ENCODE measurements at regions not wholly inside any gene's neighbourhood (a gene's known extent, or its start where the extent isn't known, plus 50 kb on each side); places are given as distances from the start of the nearest gene placed in this dataset.

- Histone ChIP-seq H3K4me3 (replicated peaks; ENCODE audit: insufficient read depth, low read length) (no peak overlapping the region), H3K27me3 (ENCODE audit: insufficient read depth, poor library complexity, severe bottlenecking) (no peaks in the 10 kb centered on the region), H3K27ac (replicated peaks) (no peak overlapping the region)
- TF ChIP-seq SPI1 (IDR thresholded peaks at IDR 0.05; ENCODE audit: borderline replicate concordance, low read depth) (no peak), GABPA (IDR thresholded peaks at IDR 0.05; ENCODE audit: low read depth) (no peak), REST (IDR thresholded peaks at IDR 0.05; ENCODE audit: insufficient replicate concordance, low read depth) (no peak), POLR2AphosphoS5 (IDR thresholded peaks at IDR 0.05; ENCODE audit: low read depth) (no peak), CTCF (IDR thresholded peaks at IDR 0.05; ENCODE audit: insufficient read depth, low read length) (no peak)
- no peak for DNase-seq (ENCODE audit: low read depth in 1 of 2, low spot score in 1 of 2)
Observed at GRCh38 chr5:57858905-57859304, 376.3 kb upstream of the ACTBL2 start.

- Histone ChIP-seq H3K27ac (replicated peaks) (no peak overlapping the region), H3K4me3 (replicated peaks; ENCODE audit: insufficient read depth, low read length) (no peak overlapping the region)
- no peak for DNase-seq (ENCODE audit: low read depth in 1 of 2, low spot score in 1 of 2)
Observed at GRCh38 chr5:57857696-57858095, 375.1 kb upstream of the ACTBL2 start.

GRCh38 chr5:57855831-57856230 is 373.2 kb upstream of the ACTBL2 start:
- no peak overlapping the region for H3K27ac ChIP-seq (replicated peaks)
- DNase-seq (ENCODE audit: low read depth in 1 of 2, low spot score in 1 of 2), result no peak
- TF ChIP-seq CTCF (IDR thresholded peaks at IDR 0.05; ENCODE audit: insufficient read depth, low read length), result no peak
- TF ChIP-seq REST (IDR thresholded peaks at IDR 0.05; ENCODE audit: insufficient replicate concordance, low read depth), result no peak
- no peak for TF ChIP-seq POLR2AphosphoS5 (IDR thresholded peaks at IDR 0.05; ENCODE audit: low read depth)
- TF ChIP-seq SPI1 (IDR thresholded peaks at IDR 0.05; ENCODE audit: borderline replicate concordance, low read depth), result no peak
- no peak for TF ChIP-seq GABPA (IDR thresholded peaks at IDR 0.05; ENCODE audit: low read depth)
- no peak overlapping the region for H3K4me3 ChIP-seq (replicated peaks; ENCODE audit: insufficient read depth, low read length)
- no peaks in the 10 kb centered on the region for H3K27me3 ChIP-seq (ENCODE audit: insufficient read depth, poor library complexity, severe bottlenecking)

More at GRCh38 chr5:57857696-57858095, 375.1 kb upstream of the ACTBL2 start:
- TF ChIP-seq GABPA (IDR thresholded peaks at IDR 0.05; ENCODE audit: low read depth) (no peak), CTCF (IDR thresholded peaks at IDR 0.05; ENCODE audit: insufficient read depth, low read length) (no peak), POLR2AphosphoS5 (IDR thresholded peaks at IDR 0.05; ENCODE audit: low read depth) (no peak), SPI1 (IDR thresholded peaks at IDR 0.05; ENCODE audit: borderline replicate concordance, low read depth) (no peak), REST (IDR thresholded peaks at IDR 0.05; ENCODE audit: insufficient replicate concordance, low read depth) (no peak)
- H3K27me3 ChIP-seq (ENCODE audit: insufficient read depth, poor library complexity, severe bottlenecking), result no peaks in the 10 kb centered on the region
